GM21737 (cell line): ENCODE measurements at regions not wholly inside any gene's neighbourhood (a gene's known extent, or its start where the extent isn't known, plus 50 kb on each side); places are given as distances from the start of the nearest gene placed in this dataset.

Experiments
- ATAC-seq: cut with Tn5 transposase; IDR thresholded peaks from one replicate; pipeline ENCODE4 v1.9.1; 2021; ENCODE audit warnings: mild to moderate bottlenecking, moderate library complexity; ENCODE audit not compliant: unreplicated experiment

DNA sequence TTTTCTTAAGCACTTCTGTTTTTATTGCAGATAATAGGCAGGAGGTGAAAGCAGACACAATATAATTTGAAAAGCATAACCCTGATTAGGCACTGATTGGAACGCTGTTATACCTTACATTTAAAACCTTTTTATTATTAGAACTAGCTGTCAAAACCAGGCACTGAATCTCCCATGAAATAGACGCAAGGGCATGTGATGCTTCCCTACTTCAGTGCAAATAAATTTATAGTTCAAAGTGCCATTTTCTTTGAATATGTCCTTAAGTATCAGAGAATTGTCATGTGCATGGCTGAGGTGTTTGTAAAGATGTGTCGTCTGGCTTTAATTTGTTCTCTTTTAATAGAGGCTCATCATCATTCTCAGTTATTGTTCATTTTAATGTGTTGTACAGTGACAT is 386.0 kb downstream of the NR2F2 start:
- no peak for ATAC-seq

DNA sequence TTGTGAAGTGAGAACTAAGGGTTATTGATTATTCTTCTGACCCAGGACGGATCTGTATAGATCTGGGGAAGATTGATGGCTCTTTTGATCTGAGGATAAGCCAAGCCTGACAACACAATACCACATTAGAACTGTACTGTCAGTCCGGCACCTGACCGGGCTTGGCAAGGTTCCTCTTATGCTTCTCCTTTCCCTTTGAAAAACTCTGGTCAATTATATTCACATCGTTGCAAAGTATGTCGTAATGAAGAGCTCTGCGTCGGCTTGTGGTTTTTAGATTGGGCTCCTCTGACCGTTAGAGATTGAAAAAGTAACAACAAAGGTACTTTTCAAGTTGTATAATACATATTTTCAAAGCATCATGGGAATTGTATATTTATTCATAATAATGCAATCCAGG is 389.8 kb downstream of the NR2F2 start:
- ATAC-seq, result no peak

DNA sequence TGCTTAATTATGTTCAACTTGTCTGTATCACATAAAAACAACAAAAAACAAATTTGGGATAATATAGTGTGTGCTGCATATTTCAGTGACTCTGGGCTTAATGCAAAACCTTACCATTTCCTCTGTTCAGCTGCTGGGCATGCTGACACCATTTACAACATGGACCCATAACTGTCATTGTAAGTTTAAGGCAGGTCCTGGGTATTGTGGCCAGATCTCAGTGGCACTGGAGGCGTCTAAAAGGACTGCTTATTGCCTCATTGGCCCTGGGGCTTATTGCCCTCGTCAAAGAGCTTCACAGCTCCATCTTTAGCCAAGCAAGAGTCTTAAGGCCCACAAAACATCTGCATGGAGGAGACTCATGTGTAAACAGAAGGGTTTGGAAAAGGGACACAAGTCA is 390.2 kb downstream of the NR2F2 start:
- ATAC-seq, result no peak

GRCh38 chr15:96728591-96728990 is 398.1 kb downstream of the NR2F2 start:
- no peak for ATAC-seq

- no peak for ATAC-seq
These were observed 402.2 kb downstream of the NR2F2 start for GRCh38 chr15:96732704-96733103.

DNA sequence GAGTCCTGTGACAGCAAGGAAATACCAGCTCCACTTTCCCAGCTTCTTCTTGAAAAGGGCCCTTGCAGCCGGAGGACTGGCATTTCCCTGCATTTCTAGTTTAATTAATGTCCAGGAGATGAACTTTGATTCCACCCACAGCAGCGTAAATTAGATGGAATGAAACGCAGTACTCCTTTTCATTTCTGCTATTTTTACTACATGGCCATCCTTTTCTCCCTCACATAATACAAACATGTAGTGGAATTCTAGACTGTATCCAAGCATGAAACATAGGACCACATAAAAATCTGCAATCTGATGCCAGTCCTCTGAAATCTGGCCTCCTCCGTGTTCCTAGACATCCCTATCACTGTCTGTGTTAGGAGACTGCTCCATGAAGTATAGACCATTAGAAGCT is 403.2 kb downstream of the NR2F2 start:
- no peak for ATAC-seq

GRCh38 chr15:96735632-96736240 is 405.2 kb downstream of the NR2F2 start:
- ATAC-seq, result no peak

DNA sequence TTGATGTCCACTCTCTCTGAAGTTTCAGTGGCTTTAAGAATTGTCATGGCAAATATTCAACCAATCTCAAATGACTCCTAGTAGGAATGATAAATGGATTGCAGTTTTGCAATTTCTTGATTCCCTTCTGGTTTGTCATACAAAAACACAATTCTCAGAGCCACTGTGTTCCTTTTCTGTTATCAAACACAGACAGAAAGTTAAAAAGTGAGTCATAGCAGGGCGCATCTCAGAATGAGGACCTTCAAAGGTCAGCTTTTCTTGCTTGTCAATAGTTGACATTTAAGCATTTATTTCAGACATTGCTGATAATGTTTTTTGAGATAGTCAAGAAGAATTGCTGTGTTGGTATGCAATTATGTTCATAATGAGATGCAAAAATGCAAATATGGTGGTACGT is 405.9 kb downstream of the NR2F2 start:
- no peak for ATAC-seq

DNA sequence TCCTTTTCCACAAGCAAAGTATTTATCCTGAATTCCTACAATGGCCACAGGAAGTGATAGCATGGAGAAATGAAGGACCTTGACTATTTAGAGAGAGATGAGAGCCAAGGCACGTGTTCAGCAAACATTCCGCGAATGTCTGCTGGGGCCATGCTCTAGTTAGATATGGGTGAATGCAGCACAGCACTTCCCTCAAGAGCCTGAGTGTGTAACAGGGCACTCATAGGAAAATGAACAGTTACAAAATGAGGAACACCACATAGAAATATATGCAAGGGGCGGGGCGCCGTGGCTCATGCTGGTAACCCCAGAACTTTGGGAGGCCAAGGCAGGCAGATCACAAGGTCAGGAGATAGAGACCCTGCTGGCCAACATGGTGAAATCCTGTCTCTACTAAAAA is 406.9 kb downstream of the NR2F2 start:
- no peak for ATAC-seq

GRCh38 chr15:96746665-96747064 is 416.2 kb downstream of the NR2F2 start:
- no peak for ATAC-seq

DNA sequence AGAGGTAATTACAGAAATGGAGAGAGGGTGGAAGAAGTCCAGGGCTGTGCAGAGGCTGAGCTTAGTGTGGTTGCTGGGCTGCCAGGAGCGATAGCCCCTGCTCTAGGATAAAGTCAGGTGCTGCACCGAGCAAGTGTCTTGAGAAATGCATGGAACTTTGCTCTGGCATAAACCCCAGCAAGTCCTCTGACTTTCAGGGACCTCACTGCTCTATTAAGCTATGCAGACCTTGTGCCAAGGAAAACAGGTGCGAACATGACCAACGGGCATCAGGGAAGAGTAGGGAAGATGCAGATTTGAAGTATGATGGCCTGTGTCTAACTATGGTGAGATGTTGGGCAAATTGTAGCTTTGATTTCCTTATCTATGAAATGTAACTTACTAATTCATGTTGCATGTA is 416.8 kb downstream of the NR2F2 start:
- ATAC-seq, result no peak

DNA sequence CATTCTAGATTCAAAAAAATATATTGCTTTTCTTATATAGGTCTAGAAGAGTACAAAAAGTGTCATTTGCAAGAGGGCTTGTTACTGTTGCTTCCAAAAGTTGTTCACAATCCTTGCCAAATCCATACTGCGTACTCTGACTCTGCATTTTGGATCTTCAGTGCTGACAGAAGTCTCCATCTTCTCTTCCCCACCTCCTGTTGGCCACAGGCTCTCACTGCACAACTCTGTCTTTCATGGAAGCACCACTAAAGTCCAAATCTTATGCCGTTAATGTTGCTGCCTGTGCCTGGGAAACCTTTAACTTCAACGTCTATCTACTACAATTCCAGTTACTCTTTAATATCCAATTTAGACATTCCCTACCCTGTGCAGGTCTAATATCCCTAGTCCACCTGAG is 419.9 kb downstream of the NR2F2 start:
- ATAC-seq, result no peak

DNA sequence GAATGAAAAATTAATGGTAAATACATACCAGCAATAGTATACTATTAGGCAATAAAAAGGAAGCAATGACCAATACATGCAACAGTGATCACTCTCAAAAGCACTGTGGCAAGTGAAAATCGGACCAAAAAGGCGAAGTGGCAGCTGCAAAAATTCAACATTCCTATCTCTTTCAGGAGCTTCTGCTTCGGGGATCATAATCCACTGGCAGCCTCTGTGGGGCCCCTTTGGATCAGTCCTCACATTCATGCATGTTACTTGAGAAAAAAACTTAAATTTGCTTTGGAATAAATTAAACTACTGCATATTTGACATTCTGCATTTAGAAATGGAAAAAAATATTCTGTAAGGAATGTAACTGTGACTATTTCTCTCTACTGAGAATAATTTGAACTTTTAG is 425.6 kb downstream of the NR2F2 start:
- no peak for ATAC-seq

DNA sequence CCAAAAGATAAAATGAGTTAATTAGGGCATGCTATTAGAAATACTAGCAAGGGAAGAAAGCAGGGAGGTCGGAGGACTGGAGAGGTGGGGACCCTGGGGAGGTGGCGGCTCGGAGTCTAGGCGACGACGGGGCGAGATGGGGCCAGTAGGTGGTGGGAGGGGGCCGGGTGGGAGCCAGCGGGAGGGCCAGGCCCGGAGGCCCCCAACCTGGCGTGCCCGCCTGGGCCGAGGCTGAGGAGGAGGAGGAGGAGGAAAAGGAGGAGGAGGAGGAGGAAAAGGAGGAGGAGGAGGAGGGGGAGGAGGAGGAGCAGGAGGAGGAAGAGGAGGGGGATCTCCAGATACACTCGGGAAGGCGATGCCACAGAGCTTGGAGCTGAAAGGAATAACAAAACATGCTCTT is 426.2 kb downstream of the NR2F2 start:
- no peak for ATAC-seq

DNA sequence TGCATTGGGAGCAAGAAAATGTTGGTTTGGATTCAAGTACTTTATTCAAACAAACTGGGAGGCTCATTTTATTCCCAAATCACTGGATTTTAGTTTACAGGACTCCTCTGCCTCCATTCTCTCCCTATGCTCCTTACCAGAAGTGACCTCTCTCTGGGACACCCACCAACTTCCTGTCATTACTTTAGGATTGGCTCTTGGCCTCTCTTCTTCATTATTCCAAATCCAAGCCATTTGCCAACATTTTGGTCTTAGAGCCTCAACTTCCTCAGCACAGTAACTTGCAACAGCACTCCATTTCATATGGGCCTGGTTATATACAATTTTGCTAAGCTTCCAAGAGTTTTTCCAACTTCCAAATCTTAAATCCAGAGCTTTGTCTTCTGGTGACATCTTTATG is 432.1 kb downstream of the NR2F2 start:
- ATAC-seq, result no peak

DNA sequence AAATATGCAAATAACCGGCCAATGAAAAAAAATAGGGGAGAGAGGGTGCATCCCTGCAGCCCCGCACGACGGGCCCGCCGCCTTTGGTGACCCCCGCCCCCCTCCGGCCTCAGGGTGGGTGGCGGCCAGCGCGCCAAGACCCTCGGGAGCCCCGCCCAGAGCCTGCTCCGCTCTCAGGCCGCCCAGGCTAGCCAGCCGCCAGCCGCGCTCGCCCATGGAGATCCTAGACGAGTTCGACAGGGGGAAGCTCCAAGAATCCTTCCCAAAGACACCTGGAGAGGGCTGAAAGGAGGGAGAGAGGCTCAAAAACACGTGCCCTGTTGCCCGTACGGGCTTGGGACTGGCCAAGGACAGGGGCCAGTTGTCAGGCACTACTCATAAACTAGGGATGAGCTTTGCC is 434.0 kb downstream of the NR2F2 start:
- no peak for ATAC-seq

DNA sequence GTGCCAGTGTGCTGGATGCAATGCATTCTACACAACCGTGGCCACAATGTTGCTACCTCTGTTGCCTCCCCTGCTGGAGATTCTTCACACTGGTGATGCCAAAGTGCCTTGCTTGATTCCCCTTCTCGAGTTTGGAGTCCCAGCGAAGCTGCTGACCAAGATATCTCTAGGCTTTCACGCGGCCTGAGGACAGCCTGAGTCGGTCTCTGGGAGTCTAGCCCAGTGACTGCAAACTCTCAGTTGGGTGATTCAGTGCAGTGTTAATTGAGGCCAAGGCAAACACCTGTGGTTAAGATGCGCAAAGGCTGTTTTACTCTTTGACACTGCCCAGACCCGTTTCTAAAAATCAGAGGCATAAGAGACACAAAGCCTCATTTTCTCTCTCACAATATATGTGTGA is 434.4 kb downstream of the NR2F2 start:
- ATAC-seq, result no peak

- no peak for ATAC-seq
These were observed 435.9 kb downstream of the NR2F2 start for GRCh38 chr15:96766366-96766765.

DNA sequence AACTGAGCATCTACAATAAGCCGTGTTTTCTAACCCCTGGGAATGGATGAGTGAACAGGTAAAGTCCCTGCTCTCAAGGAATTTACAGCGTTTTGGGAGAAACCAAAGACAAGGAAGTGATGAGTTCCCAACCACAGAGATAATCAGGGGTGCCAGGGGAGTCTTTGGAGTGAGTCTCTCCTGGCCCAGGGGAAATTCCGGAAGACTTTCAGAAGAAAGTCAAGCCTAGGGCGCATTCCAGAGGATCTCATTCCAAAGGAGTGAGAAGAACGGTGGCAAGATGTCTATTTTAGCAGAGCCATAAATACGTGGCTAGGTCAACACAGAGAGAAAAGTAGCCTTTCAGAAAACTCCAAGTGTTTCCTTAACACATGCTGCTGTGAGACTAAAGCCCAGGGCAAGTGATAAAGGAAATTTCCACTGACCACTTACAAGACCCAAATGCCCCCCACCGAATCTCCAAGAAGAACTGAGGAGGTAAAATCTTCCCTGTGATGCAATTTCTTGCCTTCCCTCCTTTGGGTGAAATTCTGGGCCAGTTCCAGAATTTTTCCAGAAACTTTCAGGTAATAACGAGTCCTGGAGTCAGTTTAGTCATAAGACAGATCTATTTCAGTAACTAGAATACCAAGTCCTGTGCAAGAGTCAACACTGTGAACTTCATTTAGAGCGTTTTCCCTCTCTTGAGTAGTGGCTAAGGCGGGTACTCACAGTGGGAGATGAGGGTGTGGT is 437.4 kb downstream of the NR2F2 start:
- no peak for ATAC-seq

- no peak for ATAC-seq
These were observed 437.9 kb downstream of the NR2F2 start for GRCh38 chr15:96768435-96768789.

GRCh38 chr15:96771035-96771434 is 440.5 kb downstream of the NR2F2 start:
- ATAC-seq, result no peak

GRCh38 chr15:96774216-96774615 is 443.7 kb downstream of the NR2F2 start:
- ATAC-seq, result no peak

DNA sequence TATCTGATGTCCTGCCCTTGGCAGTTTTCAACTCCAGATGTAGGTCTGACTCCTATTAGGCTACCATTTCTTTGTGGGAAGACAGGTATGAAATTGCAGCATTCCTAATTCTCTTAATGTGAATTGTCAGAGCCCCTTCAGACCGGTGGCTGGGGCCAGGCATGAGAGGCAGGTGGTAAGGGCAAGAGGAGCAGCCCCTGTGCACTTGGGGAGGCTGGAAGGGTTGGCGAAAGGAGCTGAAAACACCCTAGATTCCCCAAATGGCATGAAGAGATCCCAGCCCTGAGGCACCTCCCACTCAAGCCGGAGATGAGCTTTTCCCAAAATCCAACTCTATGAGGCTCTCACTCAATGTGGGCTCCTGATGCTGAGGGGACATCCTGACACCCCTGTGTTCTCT is 453.2 kb downstream of the NR2F2 start:
- ATAC-seq, result no peak
